NB4 (cell line): ENCODE measurements at regions not wholly inside any gene's neighbourhood (a gene's known extent, or its start where the extent isn't known, plus 50 kb on each side); places are given as distances from the start of the nearest gene placed in this dataset.
"Not testable (repeated sequence)": the region's sequence is repeated elsewhere in the genome, so short reads cannot be mapped to it uniquely, and the experiment has no call there.

ENCODE experiments used
- DNase-seq: peaks from one replicate; pipeline ENCODE4 v3.0.0; 2010; ENCODE audit warnings: low read depth
- H3K4me3 ChIP-seq: one replicate; pipeline ENCODE4 v1.5.1; 2011; ENCODE audit warnings: mild to moderate bottlenecking, low read depth, low read length, moderate library complexity
- CTCF ChIP-seq: IDR thresholded peaks from one replicate; pipeline ENCODE4 v1.5.1; 2012; ENCODE audit warnings: low read depth, low read length
- MAX ChIP-seq: IDR thresholded peaks from 2 replicates; pipeline ENCODE4 v1.6.1; 2011; ENCODE audit warnings: low read depth, low read length
- MYC ChIP-seq: IDR thresholded peaks from 2 replicates; pipeline ENCODE4 v1.6.1; 2011; ENCODE audit warnings: low read depth, low read length
- POLR2A ChIP-seq: IDR thresholded peaks from 2 replicates; pipeline ENCODE4 v1.6.1; 2011; ENCODE audit warnings: mild to moderate bottlenecking; ENCODE audit not compliant: insufficient read length; ENCODE audit errors: extremely low read depth

- DNase-seq: no peak
- TF ChIP-seq MAX (no peak), POLR2A (no peak), CTCF (no peak), MYC (no peak)
- H3K4me3 ChIP-seq: no peak overlapping the region
These were observed 501.1 kb upstream of the NRP1 start for GRCh38 chr10:33835556-33835955.

GRCh38 chr10:33833566-33833965, 499.1 kb upstream of the NRP1 start:
- TF ChIP-seq MYC (no peak), POLR2A (no peak), CTCF (no peak), MAX (no peak)
- no peak overlapping the region for H3K4me3 ChIP-seq
- no peak for DNase-seq

GRCh38 chr10:33832124-33832787, 497.8 kb upstream of the NRP1 start:
- TF ChIP-seq POLR2A: no peak
- no peak for TF ChIP-seq MYC
- TF ChIP-seq MAX: no peak
- no peak for DNase-seq
- H3K4me3 ChIP-seq: no peak overlapping the region

GRCh38 chr10:33831591-33831990, 497.1 kb upstream of the NRP1 start:
- TF ChIP-seq CTCF: no peak
- no peak for TF ChIP-seq MYC
- TF ChIP-seq POLR2A: no peak
- TF ChIP-seq MAX: no peak
- no peak overlapping the region for H3K4me3 ChIP-seq
- DNase-seq: no peak

- not testable (repeated sequence) for DNase-seq, H3K4me3 ChIP-seq
These were observed 495.4 kb upstream of the NRP1 start for GRCh38 chr10:33829899-33830298.

- no peak for DNase-seq
- H3K4me3 ChIP-seq: no peak overlapping the region
- TF ChIP-seq MAX (no peak), POLR2A (no peak), CTCF (no peak), MYC (no peak)
These were observed 494.1 kb upstream of the NRP1 start for GRCh38 chr10:33828592-33828991.

GRCh38 chr10:33826186-33826585, 491.7 kb upstream of the NRP1 start:
- H3K4me3 ChIP-seq: no peak overlapping the region
- DNase-seq: no peak
- no peak for TF ChIP-seq MAX
- no peak for TF ChIP-seq POLR2A
- TF ChIP-seq MYC: no peak
- TF ChIP-seq CTCF: no peak
